Esophagus muscularis mucosa (tissue), 4 donors: ENCODE measurements at regions not wholly inside any gene's neighbourhood (a gene's known extent, or its start where the extent isn't known, plus 50 kb on each side); places are given as distances from the start of the nearest gene placed in this dataset.
"Not testable (repeated sequence)": the region's sequence is repeated elsewhere in the genome, so short reads cannot be mapped to it uniquely, and the experiment has no call there.

ENCODE experiments used
- CTCF ChIP-seq, 3 experiments: fragments of 200-600 bp in 2 of 3; fragments of 450-650 bp in 1 of 3; sonication (generic) in 2 of 3; IDR thresholded peaks; one replicate each; pipeline ENCODE4 v1.5.1; 2017 to 2019; ENCODE audit warnings: antibody characterized with exemption in 3 of 3, mild to moderate bottlenecking in 2 of 3, moderate library complexity in 1 of 3
- EP300 ChIP-seq: sonication (generic); formaldehyde crosslinking; IDR thresholded peaks from one replicate; pipeline ENCODE4 v1.6.1; 2017; ENCODE audit warnings: antibody characterized with exemption
- POLR2A ChIP-seq: fragments of 450-650 bp; IDR thresholded peaks from one replicate; pipeline ENCODE4 v1.6.1; 2017; ENCODE audit warnings: antibody characterized with exemption, moderate library complexity, mild to moderate bottlenecking, low read depth
- POLR2AphosphoS5 ChIP-seq, 2 donors: sonication (generic); formaldehyde crosslinking; IDR thresholded peaks; one replicate each; pipeline ENCODE4 v1.6.1; 2017; ENCODE audit warnings: antibody characterized with exemption in 2 of 2

DNA sequence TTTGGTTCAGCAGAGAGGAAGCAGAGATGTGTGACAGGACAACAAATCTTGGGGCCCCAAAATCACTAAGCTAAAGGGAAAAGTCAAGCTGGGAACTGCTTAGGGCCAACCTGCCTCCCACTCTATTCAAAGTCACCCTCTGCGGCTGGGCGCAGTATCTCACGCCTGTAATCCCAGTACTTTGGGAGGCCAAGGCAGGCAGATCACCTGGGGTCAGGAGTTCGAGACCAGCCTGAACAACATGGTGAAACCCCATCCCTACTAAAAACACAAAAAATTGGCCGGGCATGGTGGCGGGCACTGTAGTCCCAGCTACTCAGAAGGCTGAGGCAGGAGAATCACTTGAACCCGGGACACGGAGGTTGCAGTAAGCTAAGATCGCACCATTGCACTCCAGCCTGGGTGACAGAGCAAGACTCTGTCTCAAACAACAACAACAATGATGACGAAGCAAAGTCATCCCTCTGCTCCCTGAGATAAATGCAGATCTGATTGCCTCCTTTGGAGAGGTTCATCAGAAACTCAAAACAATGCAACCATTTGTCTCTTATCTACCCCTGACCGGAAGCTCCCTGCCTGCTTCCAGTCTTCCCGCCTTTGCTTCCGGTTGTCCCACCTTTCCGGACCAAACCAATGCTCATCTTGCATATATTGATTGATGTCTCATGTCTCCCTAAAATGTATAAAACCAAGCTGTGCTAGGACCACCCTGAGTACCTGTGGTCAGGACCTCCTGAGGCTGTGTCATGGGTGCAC, 136.4 kb upstream of the AFDN start:
- TF ChIP-seq EP300; CTCF (IDR thresholded peaks at IDR 0.05); POLR2A; POLR2AphosphoS5 (IDR thresholded peaks at IDR 0.05): not testable (repeated sequence)
